HepG2 (cell line): ENCODE measurements at regions not wholly inside any gene's neighbourhood (a gene's known extent, or its start where the extent isn't known, plus 50 kb on each side); places are given as distances from the start of the nearest gene placed in this dataset.
A peak's percentile ranks its signal among the peaks of the same experiment; 100 is the strongest.

Experiments
- ATAC-seq: fragments of 200-7000 bp; cut with Tn5 transposase; 3 replicates; pipeline ENCODE4 v1.9.1; 2020; ENCODE audit warnings: mild to moderate bottlenecking, moderate library complexity
- BruUV-seq: library from RNA; stranded (reverse); fragments of 400-500 nt; replicated peaks from 2 replicates; lab custom pipeline; 2021; lab: Mats Ljungman, UMichigan
- CTCF ChIA-PET: fragments of 300-600 bp; formaldehyde crosslinking; extraction: SDS; loops from one replicate; lab custom pipeline; 2021; ENCODE audit warnings: low total read pairs, inconsistent platforms, low intra/inter-chr PET ratio; lab: Yijun Ruan, JAX
- POLR2A ChIA-PET: fragments of 350-600 bp; sonication (Branson Sonifier 250); formaldehyde crosslinking; loops from one replicate; lab custom pipeline; 2020; ENCODE audit warnings: antibody characterized with exemption, inconsistent platforms; lab: Yijun Ruan, JAX
- DNase-seq: peaks from one replicate; pipeline ENCODE4 v3.0.0-alpha.2; 2015; ENCODE audit warnings: low spot score
- FAIRE-seq: peaks from 3 replicates; lab custom pipeline; 2011; peaks lifted over from hg19 to GRCh38; lab: Jason Lieb, UNC
- H2AFZ ChIP-seq: one replicate; pipeline ENCODE4 v1.6.1; 2011; ENCODE audit warnings: low read length, inconsistent platforms
- H3K27ac ChIP-seq: fragments of 300-600 bp; 3 replicates; pipeline ENCODE4 v1.8.0; 2011; ENCODE audit warnings: mixed run types, mild to moderate bottlenecking, mixed read lengths, low read length, inconsistent platforms; ENCODE audit not compliant: insufficient read depth; ENCODE audit errors: extremely low read length
- H3K27me3 ChIP-seq, 2 experiments: fragments of 200-600 bp in 1 of 2; 2 replicates in 1 of 2; 3 replicates in 1 of 2; pipeline versions ENCODE4 v1.6.0 to v1.8.0; 2011; ENCODE audit warnings: low read length in 2 of 2, mild to moderate bottlenecking in 2 of 2, moderate library complexity in 2 of 2, inconsistent platforms in 1 of 2; ENCODE audit not compliant: insufficient read depth in 2 of 2, control insufficient read depth in 1 of 2
- H3K36me3 ChIP-seq, 2 experiments: fragments of 200-600 bp in 1 of 2; replicated peaks in 1 of 2; 2 replicates in 1 of 2; 3 replicates in 1 of 2; pipeline versions ENCODE4 v1.5.1 to v1.8.0; 2011; ENCODE audit warnings: low read length in 2 of 2, inconsistent platforms in 1 of 2; ENCODE audit not compliant: insufficient read depth in 2 of 2, control insufficient read depth in 1 of 2
- H3K4me1 ChIP-seq: 2 replicates; pipeline ENCODE4 v1.5.1; 2012; ENCODE audit warnings: low read length, inconsistent platforms; ENCODE audit not compliant: insufficient read depth
- H3K4me2 ChIP-seq: 2 replicates; pipeline ENCODE4 v1.6.0; 2011; ENCODE audit warnings: low read depth, low read length, inconsistent platforms
- H3K4me3 ChIP-seq, 3 experiments: fragments of 200-600 bp in 1 of 3; sonication (generic), shearing (Covaris generic) in 1 of 3; replicated peaks in 1 of 3; 2 replicates each; pipeline ENCODE4 v1.5.1; 2011 to 2016; ENCODE audit warnings: low read length in 3 of 3, inconsistent platforms in 2 of 3, low read depth in 2 of 3, mild to moderate bottlenecking in 2 of 3, control low read depth in 1 of 3, mixed read lengths in 1 of 3; ENCODE audit not compliant: insufficient read depth in 1 of 3
- H3K79me2 ChIP-seq: one replicate; pipeline ENCODE4 v1.6.1; 2011; ENCODE audit warnings: low read length, inconsistent platforms; ENCODE audit not compliant: insufficient read depth
- H3K9ac ChIP-seq: 2 replicates; pipeline ENCODE4 v1.6.0; 2011; ENCODE audit warnings: mild to moderate bottlenecking, low read depth, low read length, inconsistent platforms; ENCODE audit not compliant: insufficient read depth
- H3K9me3 ChIP-seq: 2 replicates; pipeline ENCODE4 v1.5.1; 2012; ENCODE audit warnings: mild to moderate bottlenecking, low read length
- H4K20me1 ChIP-seq: 2 replicates; pipeline ENCODE4 v1.6.0; 2011; ENCODE audit warnings: inconsistent platforms, mild to moderate bottlenecking, low read length, moderate library complexity; ENCODE audit not compliant: insufficient read depth
- ADNP ChIP-seq: sonication (generic); formaldehyde crosslinking; IDR thresholded peaks from 2 replicates; pipeline ENCODE4 v1.4.0; 2020; ENCODE audit warnings: missing genetic modification reagents
- CENPT ChIP-seq: sonication (generic); formaldehyde crosslinking; IDR thresholded peaks from 2 replicates; pipeline ENCODE4 v1.8.0; 2022; ENCODE audit warnings: low read depth, mild to moderate bottlenecking, moderate library complexity, missing genetic modification reagents
- GFI1 ChIP-seq: sonication (generic); formaldehyde crosslinking; IDR thresholded peaks from 2 replicates; pipeline ENCODE4 v1.5.0; 2020; ENCODE audit warnings: missing genetic modification reagents, mild to moderate bottlenecking, borderline replicate concordance
- ZNF12 ChIP-seq: sonication (generic); formaldehyde crosslinking; IDR thresholded peaks from 2 replicates; pipeline ENCODE4 v1.5.0; 2020; ENCODE audit warnings: missing genetic modification reagents
- WGBS: methylation state at CpG from one replicate; pipeline ENCODE4 v1.1.6; 2017; ENCODE audit warnings: low lambda C conversion rate; 5-methylcytosine and 5-hydroxymethylcytosine counted together
- in situ Hi-C: cut with HindIII; loops from 2 replicates; pipeline ENCODE4 v1.10.0; 2017; ENCODE audit warnings: low pct_unique_long_range_greater_than_20kb; ENCODE audit not compliant: extremely low pct_ligation_motif_present
- intact Hi-C: fragments of 100-400 bp; cut with micrococcal nuclease; formaldehyde crosslinking; loops from one replicate; pipeline ENCODE4 v1.10.0; 2022; ENCODE audit not compliant: unreplicated experiment
- TF ChIP-seq, protein P1 (sequence below): sonication (generic); formaldehyde crosslinking; IDR thresholded peaks from 2 replicates; pipeline ENCODE4 v1.4.0; 2020; ENCODE audit warnings: mild to moderate bottlenecking, missing genetic modification reagents, borderline replicate concordance

DNA sequence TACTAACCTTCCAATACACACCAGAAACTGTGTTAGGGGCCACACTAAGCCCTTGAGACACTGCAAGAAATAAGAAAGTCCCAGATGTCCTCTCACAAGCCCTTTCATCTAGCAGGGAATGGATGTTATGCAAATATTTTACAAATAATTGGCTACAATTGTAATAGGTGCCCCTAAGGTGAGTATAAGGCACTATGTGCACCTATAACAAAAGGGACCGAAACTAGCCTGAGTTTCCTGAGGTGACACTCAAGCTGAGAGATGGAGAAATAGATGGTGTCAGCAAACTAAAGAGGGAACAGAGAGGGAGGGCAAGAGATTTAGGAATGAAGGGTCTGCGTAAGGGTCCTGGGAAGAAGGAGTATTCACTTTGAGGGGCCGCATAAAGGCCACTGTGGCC, 212.6 kb downstream of the TTC8 start:
- no peak for ATAC-seq

More for the DNA sequence above, 212.6 kb downstream of the TTC8 start:
- FAIRE-seq: no peak
- peaks cover 0 to 5% of the 10 kb centered on the region in 2 experiments; a peak in 1 of 5 replicates for H3K27me3 ChIP-seq
- no peaks in the 10 kb centered on the region for H3K9me3 ChIP-seq
- H3K9ac ChIP-seq: no peak overlapping the region
- H3K27ac ChIP-seq: no peak overlapping the region
- no peaks in the 10 kb centered on the region for H3K36me3 ChIP-seq
- no peak overlapping the region for H2AFZ ChIP-seq
- ChIA-PET CTCF (no interaction called here), POLR2A (interaction anchor here (0.6 kb wide), 1 partner anchor 356 kb away, joined by 3 read pairs; no protein-coding TSS in a partner anchor)
- no peak overlapping the region for H3K4me3 ChIP-seq
- TF ChIP-seq ADNP (CRISPR knock-in tag) (no peak), CENPT (CRISPR knock-in tag) (no peak), GFI1 (CRISPR knock-in tag) (no peak), ZNF12 (CRISPR knock-in tag) (peak; percentile 98)
- TF ChIP-seq, protein P1, sequence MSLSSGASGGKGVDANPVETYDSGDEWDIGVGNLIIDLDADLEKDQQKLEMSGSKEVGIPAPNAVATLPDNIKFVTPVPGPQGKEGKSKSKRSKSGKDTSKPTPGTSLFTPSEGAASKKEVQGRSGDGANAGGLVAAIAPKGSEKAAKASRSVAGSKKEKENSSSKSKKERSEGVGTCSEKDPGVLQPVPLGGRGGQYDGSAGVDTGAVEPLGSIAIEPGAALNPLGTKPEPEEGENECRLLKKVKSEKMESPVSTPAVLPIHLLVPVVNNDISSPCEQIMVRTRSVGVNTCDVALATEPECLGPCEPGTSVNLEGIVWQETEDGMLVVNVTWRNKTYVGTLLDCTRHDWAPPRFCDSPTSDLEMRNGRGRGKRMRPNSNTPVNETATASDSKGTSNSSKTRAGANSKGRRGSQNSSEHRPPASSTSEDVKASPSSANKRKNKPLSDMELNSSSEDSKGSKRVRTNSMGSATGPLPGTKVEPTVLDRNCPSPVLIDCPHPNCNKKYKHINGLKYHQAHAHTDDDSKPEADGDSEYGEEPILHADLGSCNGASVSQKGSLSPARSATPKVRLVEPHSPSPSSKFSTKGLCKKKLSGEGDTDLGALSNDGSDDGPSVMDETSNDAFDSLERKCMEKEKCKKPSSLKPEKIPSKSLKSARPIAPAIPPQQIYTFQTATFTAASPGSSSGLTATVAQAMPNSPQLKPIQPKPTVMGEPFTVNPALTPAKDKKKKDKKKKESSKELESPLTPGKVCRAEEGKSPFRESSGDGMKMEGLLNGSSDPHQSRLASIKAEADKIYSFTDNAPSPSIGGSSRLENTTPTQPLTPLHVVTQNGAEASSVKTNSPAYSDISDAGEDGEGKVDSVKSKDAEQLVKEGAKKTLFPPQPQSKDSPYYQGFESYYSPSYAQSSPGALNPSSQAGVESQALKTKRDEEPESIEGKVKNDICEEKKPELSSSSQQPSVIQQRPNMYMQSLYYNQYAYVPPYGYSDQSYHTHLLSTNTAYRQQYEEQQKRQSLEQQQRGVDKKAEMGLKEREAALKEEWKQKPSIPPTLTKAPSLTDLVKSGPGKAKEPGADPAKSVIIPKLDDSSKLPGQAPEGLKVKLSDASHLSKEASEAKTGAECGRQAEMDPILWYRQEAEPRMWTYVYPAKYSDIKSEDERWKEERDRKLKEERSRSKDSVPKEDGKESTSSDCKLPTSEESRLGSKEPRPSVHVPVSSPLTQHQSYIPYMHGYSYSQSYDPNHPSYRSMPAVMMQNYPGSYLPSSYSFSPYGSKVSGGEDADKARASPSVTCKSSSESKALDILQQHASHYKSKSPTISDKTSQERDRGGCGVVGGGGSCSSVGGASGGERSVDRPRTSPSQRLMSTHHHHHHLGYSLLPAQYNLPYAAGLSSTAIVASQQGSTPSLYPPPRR (CRISPR knock-in tag): no peak
- no peaks in the 10 kb centered on the region for H4K20me1 ChIP-seq
- H3K4me2 ChIP-seq: no peak overlapping the region
- intact Hi-C loops: no loop called here
- DNase-seq: no peak
- no peaks in the 10 kb centered on the region for H3K79me2 ChIP-seq
- peaks cover 34% of the 10 kb centered on the region for H3K4me1 ChIP-seq
- 90% methylated on average over 3 of the region's 3 CpGs for WGBS
- no TSS peak for BruUV-seq
- in situ Hi-C loops: loop anchor here (25.0 kb wide), 1 partner anchor 725 kb away; no protein-coding TSS in a partner anchor
